ENCODE measurements at regions not wholly inside any gene's neighbourhood (a gene's known extent, or its start where the extent isn't known, plus 50 kb on each side); places are given as distances from the start of the nearest gene placed in this dataset.
"Not testable (repeated sequence)": the region's sequence is repeated elsewhere in the genome, so short reads cannot be mapped to it uniquely, and the experiment has no call there.

DNA sequence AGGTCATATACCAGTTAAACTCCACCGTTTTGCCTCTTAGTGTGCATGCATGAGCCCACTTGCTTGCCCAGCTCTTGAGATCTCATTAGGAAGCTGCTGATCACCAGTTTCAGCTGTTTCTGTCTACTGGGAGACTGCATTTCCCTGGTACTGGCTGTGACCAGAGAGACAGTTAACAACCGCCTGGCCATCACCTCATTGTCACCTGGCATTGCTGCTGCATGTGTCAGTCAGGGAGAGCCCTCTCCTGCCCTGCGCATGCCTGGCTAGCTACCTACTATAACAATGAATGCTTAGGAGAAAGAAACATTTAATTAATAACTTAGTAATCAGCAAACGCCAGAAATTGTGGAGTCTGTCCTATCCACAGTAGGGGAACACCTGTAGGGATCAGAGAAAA is 265.8 kb upstream of the CYRIA start:
- H3K79me2 ChIP-seq (ENCODE audit: low read depth): no peaks in the 10 kb centered on the region
- peaks cover 7% of the 10 kb centered on the region; the same call in 1 of the 2 replicates for H3K9me2 ChIP-seq (ENCODE audit: insufficient read depth)
- no peaks in the 10 kb centered on the region for H4K20me1 ChIP-seq (ENCODE audit: insufficient read depth)
- H3K27me3 ChIP-seq (ENCODE audit: insufficient read depth, low read depth): no peaks in the 10 kb centered on the region
- H3K4me3 ChIP-seq: no peak overlapping the region
- intact Hi-C loops (cut with micrococcal nuclease; ENCODE audit: unreplicated experiment): no loop called here
- H3K4me1 ChIP-seq (replicated peaks; ENCODE audit: insufficient read depth): no peaks in the 10 kb centered on the region
- no peak for DNase-seq
- H3K36me3 ChIP-seq (ENCODE audit: low read depth): no peaks in the 10 kb centered on the region
- no peak overlapping the region for H3K27ac ChIP-seq
- CTCF ChIA-PET: no interaction called here
- no peak overlapping the region for H2AFZ ChIP-seq
- POLR2A ChIA-PET (ENCODE audit: unreplicated experiment): no interaction called here
- H3F3A ChIP-seq (ENCODE audit: insufficient read depth, low read depth): no peaks in the 10 kb centered on the region
- no peak overlapping the region for H3K4me2 ChIP-seq
- H3K9me3 ChIP-seq (ENCODE audit: insufficient read depth, low read depth): no peaks in the 10 kb centered on the region
- BruUV-seq (replicated peaks): no TSS peak
- TF ChIP-seq, protein P1, sequence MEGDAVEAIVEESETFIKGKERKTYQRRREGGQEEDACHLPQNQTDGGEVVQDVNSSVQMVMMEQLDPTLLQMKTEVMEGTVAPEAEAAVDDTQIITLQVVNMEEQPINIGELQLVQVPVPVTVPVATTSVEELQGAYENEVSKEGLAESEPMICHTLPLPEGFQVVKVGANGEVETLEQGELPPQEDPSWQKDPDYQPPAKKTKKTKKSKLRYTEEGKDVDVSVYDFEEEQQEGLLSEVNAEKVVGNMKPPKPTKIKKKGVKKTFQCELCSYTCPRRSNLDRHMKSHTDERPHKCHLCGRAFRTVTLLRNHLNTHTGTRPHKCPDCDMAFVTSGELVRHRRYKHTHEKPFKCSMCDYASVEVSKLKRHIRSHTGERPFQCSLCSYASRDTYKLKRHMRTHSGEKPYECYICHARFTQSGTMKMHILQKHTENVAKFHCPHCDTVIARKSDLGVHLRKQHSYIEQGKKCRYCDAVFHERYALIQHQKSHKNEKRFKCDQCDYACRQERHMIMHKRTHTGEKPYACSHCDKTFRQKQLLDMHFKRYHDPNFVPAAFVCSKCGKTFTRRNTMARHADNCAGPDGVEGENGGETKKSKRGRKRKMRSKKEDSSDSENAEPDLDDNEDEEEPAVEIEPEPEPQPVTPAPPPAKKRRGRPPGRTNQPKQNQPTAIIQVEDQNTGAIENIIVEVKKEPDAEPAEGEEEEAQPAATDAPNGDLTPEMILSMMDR (conservative IDR thresholded peaks at IDR 0.05): no peak
- TF ChIP-seq EZH2 (IDR thresholded peaks at IDR 0.05; ENCODE audit: low read depth): no peak

DNA sequence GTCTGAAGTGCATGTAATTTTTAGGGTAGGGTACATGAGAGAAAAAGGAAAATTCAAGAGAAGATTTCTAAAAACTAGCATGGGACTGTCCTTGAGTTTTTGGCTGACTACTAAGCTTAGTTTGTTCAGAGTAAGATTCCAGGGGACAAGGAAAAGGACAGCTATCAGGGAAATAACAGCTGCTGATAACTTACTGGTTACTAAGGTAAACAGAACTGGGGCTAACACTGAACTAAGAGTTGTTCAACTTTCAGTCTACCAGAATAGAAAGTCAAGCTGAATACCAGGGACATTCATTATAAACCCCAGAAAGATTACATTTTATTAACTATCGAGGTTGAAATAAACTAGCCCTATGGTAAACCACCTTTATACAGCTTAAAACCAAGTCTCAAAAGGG is 261.8 kb upstream of the CYRIA start:
- BruUV-seq (replicated peaks): no TSS peak
- Histone ChIP-seq H2AFZ (peak overlapping the region; percentile 16; the same call in 1 of the 2 replicates), H3K4me3 (no peak overlapping the region), H3K79me2 (ENCODE audit: low read depth) (no peaks in the 10 kb centered on the region), H3K9me3 (ENCODE audit: insufficient read depth, low read depth) (no peaks in the 10 kb centered on the region), H3K27ac (no peak overlapping the region), H3K4me1 (replicated peaks; ENCODE audit: insufficient read depth) (no peaks in the 10 kb centered on the region), H3K36me3 (ENCODE audit: low read depth) (no peaks in the 10 kb centered on the region), H3K27me3 (ENCODE audit: insufficient read depth, low read depth) (no peaks in the 10 kb centered on the region), H4K20me1 (ENCODE audit: insufficient read depth) (no peaks in the 10 kb centered on the region), H3K9me2 (ENCODE audit: insufficient read depth) (peaks cover 7% of the 10 kb centered on the region; the same call in 1 of the 2 replicates), H3K4me2 (no peak overlapping the region), H3F3A (ENCODE audit: insufficient read depth, low read depth) (no peaks in the 10 kb centered on the region)
- POLR2A ChIA-PET (ENCODE audit: unreplicated experiment): no interaction called here
- DNase-seq: no peak
- TF ChIP-seq, protein P1 (conservative IDR thresholded peaks at IDR 0.05): no peak
- no peak for TF ChIP-seq EZH2 (IDR thresholded peaks at IDR 0.05; ENCODE audit: low read depth)
- CTCF ChIA-PET: no interaction called here
- intact Hi-C loops (cut with micrococcal nuclease; ENCODE audit: unreplicated experiment): no loop called here

GRCh38 chr2:16925145-16925544 is 259.5 kb upstream of the CYRIA start:
- H3K27me3 ChIP-seq (ENCODE audit: insufficient read depth, low read depth): no peaks in the 10 kb centered on the region
- no peak overlapping the region for H3K4me2 ChIP-seq
- no peaks in the 10 kb centered on the region for H3K4me1 ChIP-seq (replicated peaks; ENCODE audit: insufficient read depth)
- no peak overlapping the region for H3K4me3 ChIP-seq
- TF ChIP-seq EZH2 (IDR thresholded peaks at IDR 0.05; ENCODE audit: low read depth): no peak
- TF ChIP-seq, protein P1 (conservative IDR thresholded peaks at IDR 0.05): no peak
- intact Hi-C loops (cut with micrococcal nuclease; ENCODE audit: unreplicated experiment): no loop called here
- ChIA-PET POLR2A (ENCODE audit: unreplicated experiment) (no interaction called here), CTCF (no interaction called here)
- no peaks in the 10 kb centered on the region for H3K36me3 ChIP-seq (ENCODE audit: low read depth)
- BruUV-seq (replicated peaks): no TSS peak
- H3K79me2 ChIP-seq (ENCODE audit: low read depth): no peaks in the 10 kb centered on the region
- no peaks in the 10 kb centered on the region for H4K20me1 ChIP-seq (ENCODE audit: insufficient read depth)
- H3K9me3 ChIP-seq (ENCODE audit: insufficient read depth, low read depth): peaks cover 6% of the 10 kb centered on the region; the same call in 1 of the 2 replicates
- H3K9me2 ChIP-seq (ENCODE audit: insufficient read depth): peaks cover 7% of the 10 kb centered on the region; the same call in 1 of the 2 replicates
- DNase-seq: no peak
- no peaks in the 10 kb centered on the region for H3F3A ChIP-seq (ENCODE audit: insufficient read depth, low read depth)
- no peak overlapping the region for H2AFZ ChIP-seq
- no peak overlapping the region for H3K27ac ChIP-seq

- not testable (repeated sequence) for H3K4me3 ChIP-seq; H2AFZ ChIP-seq; H3K36me3 ChIP-seq (ENCODE audit: low read depth); H3K79me2 ChIP-seq (ENCODE audit: low read depth); H3K9me2 ChIP-seq (ENCODE audit: insufficient read depth); H3K9me3 ChIP-seq (ENCODE audit: insufficient read depth, low read depth); H3K27me3 ChIP-seq (ENCODE audit: insufficient read depth, low read depth); BruUV-seq (replicated peaks); H4K20me1 ChIP-seq (ENCODE audit: insufficient read depth)
- POLR2A ChIA-PET (ENCODE audit: unreplicated experiment): interaction anchor here (0.6 to 0.7 kb wide), 2 partner anchors 294 to 678 kb away, joined by 4 to 6 read pairs; no protein-coding TSS in a partner anchor
- peak; percentile 76 to 98 for DNase-seq
- peak overlapping the region; percentile 43 for H3K4me2 ChIP-seq
- H3K27ac ChIP-seq: peak overlapping the region; percentile 70
- CTCF ChIA-PET: interaction anchor here (0.7 kb wide), 1 partner anchor 141 kb away, joined by 3 read pairs; no protein-coding TSS in a partner anchor
- H3K4me1 ChIP-seq (replicated peaks; ENCODE audit: insufficient read depth): peaks cover 37% of the 10 kb centered on the region
- peaks cover 19% of the 10 kb centered on the region for H3F3A ChIP-seq (ENCODE audit: insufficient read depth, low read depth)
- intact Hi-C loops (cut with micrococcal nuclease; ENCODE audit: unreplicated experiment): loop anchor here (1.0 to 10.0 kb wide), 5 partner anchors 55 to 394 kb away; no protein-coding TSS in a partner anchor
These were observed 249.7 kb upstream of the CYRIA start for GRCh38 chr2:16915341-16915755.

All from PC-9 (cell line).